Fibroblast of villous mesenchyme (primary cell): ENCODE measurements at regions not wholly inside any gene's neighbourhood (a gene's known extent, or its start where the extent isn't known, plus 50 kb on each side); places are given as distances from the start of the nearest gene placed in this dataset.
A peak's percentile ranks its signal among the peaks of the same experiment; 100 is the strongest.
"Not testable (repeated sequence)": the region's sequence is repeated elsewhere in the genome, so short reads cannot be mapped to it uniquely, and the experiment has no call there.

Experiments used
- DNase-seq: peaks from one replicate; pipeline ENCODE4 v3.0.0-alpha.2; 2010; ENCODE audit warnings: low read depth
- H3K4me3 ChIP-seq: 2 replicates; pipeline ENCODE4 v1.5.1; 2011; ENCODE audit warnings: low read depth, mild to moderate bottlenecking, low read length
- TF ChIP-seq, protein P1 (sequence below): IDR thresholded peaks from 2 replicates; pipeline ENCODE4 v1.5.1; 2012; ENCODE audit warnings: low read depth, mild to moderate bottlenecking, low read length; ENCODE audit not compliant: insufficient read depth

- no peak for DNase-seq
- TF ChIP-seq, protein P1, sequence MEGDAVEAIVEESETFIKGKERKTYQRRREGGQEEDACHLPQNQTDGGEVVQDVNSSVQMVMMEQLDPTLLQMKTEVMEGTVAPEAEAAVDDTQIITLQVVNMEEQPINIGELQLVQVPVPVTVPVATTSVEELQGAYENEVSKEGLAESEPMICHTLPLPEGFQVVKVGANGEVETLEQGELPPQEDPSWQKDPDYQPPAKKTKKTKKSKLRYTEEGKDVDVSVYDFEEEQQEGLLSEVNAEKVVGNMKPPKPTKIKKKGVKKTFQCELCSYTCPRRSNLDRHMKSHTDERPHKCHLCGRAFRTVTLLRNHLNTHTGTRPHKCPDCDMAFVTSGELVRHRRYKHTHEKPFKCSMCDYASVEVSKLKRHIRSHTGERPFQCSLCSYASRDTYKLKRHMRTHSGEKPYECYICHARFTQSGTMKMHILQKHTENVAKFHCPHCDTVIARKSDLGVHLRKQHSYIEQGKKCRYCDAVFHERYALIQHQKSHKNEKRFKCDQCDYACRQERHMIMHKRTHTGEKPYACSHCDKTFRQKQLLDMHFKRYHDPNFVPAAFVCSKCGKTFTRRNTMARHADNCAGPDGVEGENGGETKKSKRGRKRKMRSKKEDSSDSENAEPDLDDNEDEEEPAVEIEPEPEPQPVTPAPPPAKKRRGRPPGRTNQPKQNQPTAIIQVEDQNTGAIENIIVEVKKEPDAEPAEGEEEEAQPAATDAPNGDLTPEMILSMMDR: no peak
- H3K4me3 ChIP-seq: no peak overlapping the region
Observed at GRCh38 chr16:86888231-86889053, 310.1 kb downstream of the FOXL1 start.

DNA sequence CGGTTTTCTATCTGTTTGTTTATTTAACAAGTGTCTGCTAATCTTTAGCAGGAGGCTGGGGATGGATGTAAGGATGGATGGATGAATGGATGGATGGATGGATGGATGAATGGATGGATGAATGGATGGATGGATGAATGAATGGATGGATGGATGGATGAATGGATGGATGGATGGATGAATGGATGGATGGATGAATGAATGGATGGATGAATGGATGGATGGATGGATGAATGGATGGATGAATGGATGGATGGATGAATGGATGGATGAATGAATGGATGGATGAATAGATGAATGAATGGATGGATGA lies 310.7 kb downstream of the FOXL1 start:
- H3K4me3 ChIP-seq, DNase-seq: not testable (repeated sequence)

- TF ChIP-seq, protein P1: no peak
- no peak overlapping the region for H3K4me3 ChIP-seq
- DNase-seq: no peak
Observed at GRCh38 chr16:86889974-86890373, 311.6 kb downstream of the FOXL1 start.

DNA sequence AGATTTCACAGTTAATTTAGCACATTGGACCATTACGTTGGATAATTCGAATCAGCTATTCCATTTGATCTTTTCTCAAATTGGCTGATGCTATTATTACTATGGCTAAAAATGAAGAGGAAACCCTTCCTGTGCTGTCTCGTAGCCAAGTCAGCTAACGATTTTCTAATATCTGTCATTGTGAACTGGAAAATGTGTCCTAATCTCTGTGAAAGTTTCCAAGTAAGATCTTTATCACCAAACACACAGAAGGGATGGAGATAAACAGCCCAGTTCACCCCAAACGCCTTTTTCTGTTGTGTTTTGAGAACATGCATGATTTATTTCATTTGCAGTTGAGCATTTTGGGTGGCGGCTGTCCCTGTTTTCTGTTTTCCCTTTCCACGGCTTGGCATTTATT lies 312.8 kb downstream of the FOXL1 start:
- TF ChIP-seq, protein P1: no peak
- DNase-seq: no peak
- H3K4me3 ChIP-seq: no peak overlapping the region

GRCh38 chr16:86891631-86892030 lies 313.3 kb downstream of the FOXL1 start:
- no peak overlapping the region for H3K4me3 ChIP-seq
- TF ChIP-seq, protein P1: no peak
- no peak for DNase-seq

GRCh38 chr16:86892509-86892908 lies 314.2 kb downstream of the FOXL1 start:
- peak; percentile 49 for DNase-seq
- TF ChIP-seq, protein P1: no peak

DNA sequence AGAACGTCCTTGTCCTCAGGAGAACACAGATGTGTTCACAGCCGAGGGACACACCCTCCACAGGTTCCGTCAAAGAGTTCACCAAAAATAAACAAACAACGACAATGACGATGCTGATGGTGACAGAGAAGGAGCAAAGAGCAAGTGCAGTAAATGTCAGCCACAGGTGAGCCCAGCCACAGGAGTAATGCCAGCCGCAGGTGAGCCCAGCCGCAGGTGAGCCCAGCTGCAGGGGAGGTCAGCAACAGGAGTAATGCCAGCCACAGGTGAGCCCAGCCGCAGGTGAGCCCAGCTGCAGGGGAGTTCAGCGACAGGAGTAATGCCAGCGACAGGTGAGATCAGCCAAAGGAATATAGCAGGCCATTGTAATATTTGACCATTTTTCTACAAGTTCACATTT lies 315.2 kb downstream of the FOXL1 start:
- TF ChIP-seq, protein P1: no peak
- no peak for DNase-seq

More at GRCh38 chr16:86892509-86892908, 314.2 kb downstream of the FOXL1 start:
- H3K4me3 ChIP-seq: no peak overlapping the region

More for the DNA sequence above, 315.2 kb downstream of the FOXL1 start:
- no peak overlapping the region for H3K4me3 ChIP-seq
